Astrocyte of the spinal cord (primary cell): ENCODE measurements at regions not wholly inside any gene's neighbourhood (a gene's known extent, or its start where the extent isn't known, plus 50 kb on each side); places are given as distances from the start of the nearest gene placed in this dataset.

Experiments
- DNase-seq: peaks from one replicate; pipeline ENCODE4 v3.0.0; 2011; ENCODE audit warnings: low read depth, low spot score
- H3K4me3 ChIP-seq: 2 replicates; pipeline ENCODE4 v1.5.1; 2011; ENCODE audit warnings: low read depth, mild to moderate bottlenecking, low read length, moderate library complexity
- CTCF ChIP-seq: IDR thresholded peaks from 2 replicates; pipeline ENCODE4 v1.5.1; 2012; ENCODE audit warnings: low read depth, mild to moderate bottlenecking, low read length, inconsistent platforms
- in situ Hi-C: cut with HindIII; loops from 2 replicates; pipeline ENCODE4 v1.10.0; 2017; ENCODE audit warnings: low sequenced_read_pairs

GRCh38 chr5:66247176-66247960 lies 103.3 kb downstream of the SREK1 start:
- no peak for TF ChIP-seq CTCF
- DNase-seq: peak; percentile 67
- in situ Hi-C loops: no loop called here
- H3K4me3 ChIP-seq: no peak overlapping the region

GRCh38 chr5:66248874-66249273 lies 104.8 kb downstream of the SREK1 start:
- H3K4me3 ChIP-seq: no peak overlapping the region
- in situ Hi-C loops: no loop called here
- no peak for TF ChIP-seq CTCF
- no peak for DNase-seq

GRCh38 chr5:66249920-66250319 lies 105.8 kb downstream of the SREK1 start:
- H3K4me3 ChIP-seq: no peak overlapping the region
- in situ Hi-C loops: no loop called here
- DNase-seq: no peak
- TF ChIP-seq CTCF: no peak

- no peak for DNase-seq
- in situ Hi-C loops: no loop called here
- no peak overlapping the region for H3K4me3 ChIP-seq
- TF ChIP-seq CTCF: no peak
Observed at GRCh38 chr5:66252849-66253248, 108.7 kb downstream of the SREK1 start.

- no peak overlapping the region for H3K4me3 ChIP-seq
- in situ Hi-C loops: no loop called here
- TF ChIP-seq CTCF: no peak
- DNase-seq: no peak
Observed at GRCh38 chr5:66255714-66256113, 111.6 kb downstream of the SREK1 start.

GRCh38 chr5:66273121-66273520 lies 129.0 kb downstream of the SREK1 start:
- TF ChIP-seq CTCF: no peak
- in situ Hi-C loops: no loop called here
- DNase-seq: no peak
- no peak overlapping the region for H3K4me3 ChIP-seq

- in situ Hi-C loops: no loop called here
- no peak overlapping the region for H3K4me3 ChIP-seq
- no peak for TF ChIP-seq CTCF
- DNase-seq: no peak
Observed at GRCh38 chr5:66276986-66277385, 132.9 kb downstream of the SREK1 start.
